HepG2 (cell line): ENCODE measurements at regions not wholly inside any gene's neighbourhood (a gene's known extent, or its start where the extent isn't known, plus 50 kb on each side); places are given as distances from the start of the nearest gene placed in this dataset.

ENCODE experiments used
- ATAC-seq: fragments of 200-7000 bp; cut with Tn5 transposase; 3 replicates; pipeline ENCODE4 v1.9.1; 2020; ENCODE audit warnings: mild to moderate bottlenecking, moderate library complexity
- BruUV-seq: library from RNA; stranded (reverse); fragments of 400-500 nt; replicated peaks from 2 replicates; lab custom pipeline; 2021; lab: Mats Ljungman, UMichigan
- CTCF ChIA-PET: fragments of 300-600 bp; formaldehyde crosslinking; extraction: SDS; loops from one replicate; lab custom pipeline; 2021; ENCODE audit warnings: low total read pairs, inconsistent platforms, low intra/inter-chr PET ratio; lab: Yijun Ruan, JAX
- POLR2A ChIA-PET: fragments of 350-600 bp; sonication (Branson Sonifier 250); formaldehyde crosslinking; loops from one replicate; lab custom pipeline; 2020; ENCODE audit warnings: antibody characterized with exemption, inconsistent platforms; lab: Yijun Ruan, JAX
- DNase-seq: peaks from one replicate; pipeline ENCODE4 v3.0.0-alpha.2; 2015; ENCODE audit warnings: low spot score
- FAIRE-seq: peaks from 3 replicates; lab custom pipeline; 2011; peaks lifted over from hg19 to GRCh38; lab: Jason Lieb, UNC
- H2AFZ ChIP-seq: one replicate; pipeline ENCODE4 v1.6.1; 2011; ENCODE audit warnings: low read length, inconsistent platforms
- H3K27ac ChIP-seq: fragments of 300-600 bp; 3 replicates; pipeline ENCODE4 v1.8.0; 2011; ENCODE audit warnings: mixed run types, mild to moderate bottlenecking, mixed read lengths, low read length, inconsistent platforms; ENCODE audit not compliant: insufficient read depth; ENCODE audit errors: extremely low read length
- H3K27me3 ChIP-seq, 2 experiments: fragments of 200-600 bp in 1 of 2; 2 replicates in 1 of 2; 3 replicates in 1 of 2; pipeline versions ENCODE4 v1.6.0 to v1.8.0; 2011; ENCODE audit warnings: low read length in 2 of 2, mild to moderate bottlenecking in 2 of 2, moderate library complexity in 2 of 2, inconsistent platforms in 1 of 2; ENCODE audit not compliant: insufficient read depth in 2 of 2, control insufficient read depth in 1 of 2
- H3K36me3 ChIP-seq, 2 experiments: fragments of 200-600 bp in 1 of 2; replicated peaks in 1 of 2; 2 replicates in 1 of 2; 3 replicates in 1 of 2; pipeline versions ENCODE4 v1.5.1 to v1.8.0; 2011; ENCODE audit warnings: low read length in 2 of 2, inconsistent platforms in 1 of 2; ENCODE audit not compliant: insufficient read depth in 2 of 2, control insufficient read depth in 1 of 2
- H3K4me1 ChIP-seq: 2 replicates; pipeline ENCODE4 v1.5.1; 2012; ENCODE audit warnings: low read length, inconsistent platforms; ENCODE audit not compliant: insufficient read depth
- H3K4me2 ChIP-seq: 2 replicates; pipeline ENCODE4 v1.6.0; 2011; ENCODE audit warnings: low read depth, low read length, inconsistent platforms
- H3K4me3 ChIP-seq, 3 experiments: fragments of 200-600 bp in 1 of 3; sonication (generic), shearing (Covaris generic) in 1 of 3; replicated peaks in 1 of 3; 2 replicates each; pipeline ENCODE4 v1.5.1; 2011 to 2016; ENCODE audit warnings: low read length in 3 of 3, inconsistent platforms in 2 of 3, low read depth in 2 of 3, mild to moderate bottlenecking in 2 of 3, control low read depth in 1 of 3, mixed read lengths in 1 of 3; ENCODE audit not compliant: insufficient read depth in 1 of 3
- H3K79me2 ChIP-seq: one replicate; pipeline ENCODE4 v1.6.1; 2011; ENCODE audit warnings: low read length, inconsistent platforms; ENCODE audit not compliant: insufficient read depth
- H3K9ac ChIP-seq: 2 replicates; pipeline ENCODE4 v1.6.0; 2011; ENCODE audit warnings: mild to moderate bottlenecking, low read depth, low read length, inconsistent platforms; ENCODE audit not compliant: insufficient read depth
- H3K9me3 ChIP-seq: 2 replicates; pipeline ENCODE4 v1.5.1; 2012; ENCODE audit warnings: mild to moderate bottlenecking, low read length
- H4K20me1 ChIP-seq: 2 replicates; pipeline ENCODE4 v1.6.0; 2011; ENCODE audit warnings: inconsistent platforms, mild to moderate bottlenecking, low read length, moderate library complexity; ENCODE audit not compliant: insufficient read depth
- ELF1 ChIP-seq: sonication (generic); formaldehyde crosslinking; IDR thresholded peaks from 2 replicates; pipeline ENCODE4 v1.4.0; 2020; ENCODE audit warnings: missing genetic modification reagents
- MAFF ChIP-seq: IDR thresholded peaks from 2 replicates; pipeline ENCODE4 v1.6.1; 2011; ENCODE audit warnings: low read depth, low read length, improper control_type of control experiment
- MAFK ChIP-seq, 2 experiments: IDR thresholded peaks in 1 of 2; conservative IDR thresholded peaks in 1 of 2; 2 replicates each; pipeline ENCODE4 v1.6.1; 2011; ENCODE audit warnings: improper control_type of control experiment in 2 of 2, low read length in 2 of 2
- SNRNP70 ChIP-seq: fragments of 200-400 bp; formaldehyde crosslinking; IDR thresholded peaks from 2 replicates; pipeline ENCODE4 v1.6.1; 2017; ENCODE audit warnings: mild to moderate bottlenecking, low read depth, low read length, moderate library complexity
- TRIM24 ChIP-seq: sonication (generic); formaldehyde crosslinking; IDR thresholded peaks from 2 replicates; pipeline ENCODE4 v1.8.0; 2022; ENCODE audit warnings: mild to moderate bottlenecking, missing genetic modification reagents
- ZNF205 ChIP-seq: IDR thresholded peaks from 2 replicates; pipeline ENCODE4 v1.6.1; 2018; ENCODE audit warnings: missing biosample characterization, missing genetic modification reagents
- ZNF232 ChIP-seq: sonication (generic); formaldehyde crosslinking; IDR thresholded peaks from 2 replicates; pipeline ENCODE4 v1.4.0; 2020; ENCODE audit warnings: missing genetic modification reagents, borderline replicate concordance
- WGBS: methylation state at CpG from one replicate; pipeline ENCODE4 v1.1.6; 2017; ENCODE audit warnings: low lambda C conversion rate; 5-methylcytosine and 5-hydroxymethylcytosine counted together
- in situ Hi-C: cut with HindIII; loops from 2 replicates; pipeline ENCODE4 v1.10.0; 2017; ENCODE audit warnings: low pct_unique_long_range_greater_than_20kb; ENCODE audit not compliant: extremely low pct_ligation_motif_present
- intact Hi-C: fragments of 100-400 bp; cut with micrococcal nuclease; formaldehyde crosslinking; loops from one replicate; pipeline ENCODE4 v1.10.0; 2022; ENCODE audit not compliant: unreplicated experiment
- TF ChIP-seq, protein P1 (sequence below): sonication (generic); formaldehyde crosslinking; IDR thresholded peaks from 2 replicates; pipeline ENCODE4 v1.5.0; 2020; ENCODE audit warnings: mild to moderate bottlenecking, missing genetic modification reagents
- TF ChIP-seq, protein P2 (sequence below): sonication (generic); formaldehyde crosslinking; IDR thresholded peaks from 2 replicates; pipeline ENCODE4 v1.4.0; 2020; ENCODE audit warnings: missing genetic modification reagents, borderline replicate concordance
- TF ChIP-seq, protein P3 (sequence below): fragments of 450-650 bp; IDR thresholded peaks from 2 replicates; pipeline ENCODE4 v1.6.1; 2017; ENCODE audit warnings: mild to moderate bottlenecking

DNA sequence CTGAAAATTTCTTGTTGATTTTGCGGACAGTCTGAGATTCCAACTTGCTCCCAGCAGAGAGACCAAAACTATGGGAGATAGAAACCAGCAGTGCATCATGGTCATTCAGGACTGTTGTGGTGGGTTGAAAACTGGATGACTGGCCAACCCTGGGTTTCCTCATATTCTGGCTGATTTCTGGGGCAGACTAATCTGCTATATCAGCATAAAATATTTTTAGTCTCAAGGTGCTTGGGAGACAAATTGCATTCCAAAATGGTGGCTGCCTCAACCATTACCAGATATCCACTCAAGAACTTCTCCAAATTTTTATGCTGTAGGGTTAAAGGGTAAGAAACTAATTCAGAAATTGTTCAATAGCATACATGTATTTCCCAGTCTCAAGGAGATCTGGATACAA is 434.0 kb downstream of the BRINP3 start:
- ChIA-PET CTCF (no interaction called here), POLR2A (no interaction called here)
- no peaks in the 10 kb centered on the region for H3K4me1 ChIP-seq
- H3K4me3 ChIP-seq: no peak overlapping the region
- BruUV-seq: no TSS peak
- no peak overlapping the region for H2AFZ ChIP-seq
- intact Hi-C loops (no loop called here), in situ Hi-C loops (no loop called here)
- no peak for DNase-seq
- no peak overlapping the region for H3K4me2 ChIP-seq
- no peak overlapping the region for H3K9ac ChIP-seq
- no peaks in the 10 kb centered on the region for H3K36me3 ChIP-seq
- ATAC-seq: no peak
- H3K79me2 ChIP-seq: no peaks in the 10 kb centered on the region
- H3K9me3 ChIP-seq: no peaks in the 10 kb centered on the region
- no peak for FAIRE-seq
- H3K27ac ChIP-seq: no peak overlapping the region
- H3K27me3 ChIP-seq: no peaks in the 10 kb centered on the region
- H4K20me1 ChIP-seq: no peaks in the 10 kb centered on the region
- peak; percentile 80 to 93 for TF ChIP-seq MAFK (conservative IDR thresholded peaks at IDR 0.05 in 1 of 2, IDR thresholded peaks at IDR 0.05 in 1 of 2; ENCODE audit: low read length in 2 of 2)
- TF ChIP-seq TRIM24: no peak
- no peak for TF ChIP-seq ZNF232 (CRISPR knock-in tag)
- no peak for TF ChIP-seq ELF1
- peak; percentile 90 for TF ChIP-seq MAFF
- WGBS: 0% methylated on average over 1 of the region's 1 CpG

DNA sequence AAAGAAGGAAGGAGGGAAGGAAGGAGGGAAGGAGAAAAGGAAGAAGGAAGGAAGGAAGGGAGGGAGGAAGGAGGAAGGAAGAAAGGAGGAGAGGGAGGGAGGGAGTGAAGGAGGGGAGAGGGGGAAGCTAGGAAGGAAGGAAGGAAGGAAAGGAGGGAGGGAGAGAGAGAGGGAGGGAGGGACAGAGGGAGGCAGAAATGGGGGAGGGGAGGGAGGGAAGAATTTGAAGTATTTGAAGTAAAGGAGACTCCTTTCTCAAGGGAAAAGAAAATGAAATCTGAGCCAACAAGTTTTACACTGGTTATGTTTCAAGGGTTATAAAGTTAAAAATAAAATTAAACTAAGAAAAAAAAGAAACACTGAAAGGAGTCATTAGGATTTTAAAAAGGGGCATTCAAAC is 431.4 kb downstream of the BRINP3 start:
- no peaks in the 10 kb centered on the region for H3K27me3 ChIP-seq
- POLR2A ChIA-PET: no interaction called here
- no peak overlapping the region for H3K4me2 ChIP-seq
- no peaks in the 10 kb centered on the region for H3K4me1 ChIP-seq
- ATAC-seq (no peak), FAIRE-seq (no peak), DNase-seq (no peak)
- no peak overlapping the region for H3K9ac ChIP-seq
- H2AFZ ChIP-seq: no peak overlapping the region
- no peak overlapping the region for H3K4me3 ChIP-seq
- CTCF ChIA-PET: no interaction called here
- intact Hi-C loops: no loop called here
- no peaks in the 10 kb centered on the region for H3K36me3 ChIP-seq
- H3K27ac ChIP-seq: no peak overlapping the region
- in situ Hi-C loops: no loop called here
- no peaks in the 10 kb centered on the region for H4K20me1 ChIP-seq
- H3K9me3 ChIP-seq: no peaks in the 10 kb centered on the region
- BruUV-seq: no TSS peak
- no peaks in the 10 kb centered on the region for H3K79me2 ChIP-seq
- TF ChIP-seq, protein P1, sequence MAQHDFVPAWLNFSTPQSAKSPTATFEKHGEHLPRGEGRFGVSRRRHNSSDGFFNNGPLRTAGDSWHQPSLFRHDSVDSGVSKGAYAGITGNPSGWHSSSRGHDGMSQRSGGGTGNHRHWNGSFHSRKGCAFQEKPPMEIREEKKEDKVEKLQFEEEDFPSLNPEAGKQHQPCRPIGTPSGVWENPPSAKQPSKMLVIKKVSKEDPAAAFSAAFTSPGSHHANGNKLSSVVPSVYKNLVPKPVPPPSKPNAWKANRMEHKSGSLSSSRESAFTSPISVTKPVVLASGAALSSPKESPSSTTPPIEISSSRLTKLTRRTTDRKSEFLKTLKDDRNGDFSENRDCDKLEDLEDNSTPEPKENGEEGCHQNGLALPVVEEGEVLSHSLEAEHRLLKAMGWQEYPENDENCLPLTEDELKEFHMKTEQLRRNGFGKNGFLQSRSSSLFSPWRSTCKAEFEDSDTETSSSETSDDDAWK (CRISPR knock-in tag): no peak
- TF ChIP-seq, protein P2, sequence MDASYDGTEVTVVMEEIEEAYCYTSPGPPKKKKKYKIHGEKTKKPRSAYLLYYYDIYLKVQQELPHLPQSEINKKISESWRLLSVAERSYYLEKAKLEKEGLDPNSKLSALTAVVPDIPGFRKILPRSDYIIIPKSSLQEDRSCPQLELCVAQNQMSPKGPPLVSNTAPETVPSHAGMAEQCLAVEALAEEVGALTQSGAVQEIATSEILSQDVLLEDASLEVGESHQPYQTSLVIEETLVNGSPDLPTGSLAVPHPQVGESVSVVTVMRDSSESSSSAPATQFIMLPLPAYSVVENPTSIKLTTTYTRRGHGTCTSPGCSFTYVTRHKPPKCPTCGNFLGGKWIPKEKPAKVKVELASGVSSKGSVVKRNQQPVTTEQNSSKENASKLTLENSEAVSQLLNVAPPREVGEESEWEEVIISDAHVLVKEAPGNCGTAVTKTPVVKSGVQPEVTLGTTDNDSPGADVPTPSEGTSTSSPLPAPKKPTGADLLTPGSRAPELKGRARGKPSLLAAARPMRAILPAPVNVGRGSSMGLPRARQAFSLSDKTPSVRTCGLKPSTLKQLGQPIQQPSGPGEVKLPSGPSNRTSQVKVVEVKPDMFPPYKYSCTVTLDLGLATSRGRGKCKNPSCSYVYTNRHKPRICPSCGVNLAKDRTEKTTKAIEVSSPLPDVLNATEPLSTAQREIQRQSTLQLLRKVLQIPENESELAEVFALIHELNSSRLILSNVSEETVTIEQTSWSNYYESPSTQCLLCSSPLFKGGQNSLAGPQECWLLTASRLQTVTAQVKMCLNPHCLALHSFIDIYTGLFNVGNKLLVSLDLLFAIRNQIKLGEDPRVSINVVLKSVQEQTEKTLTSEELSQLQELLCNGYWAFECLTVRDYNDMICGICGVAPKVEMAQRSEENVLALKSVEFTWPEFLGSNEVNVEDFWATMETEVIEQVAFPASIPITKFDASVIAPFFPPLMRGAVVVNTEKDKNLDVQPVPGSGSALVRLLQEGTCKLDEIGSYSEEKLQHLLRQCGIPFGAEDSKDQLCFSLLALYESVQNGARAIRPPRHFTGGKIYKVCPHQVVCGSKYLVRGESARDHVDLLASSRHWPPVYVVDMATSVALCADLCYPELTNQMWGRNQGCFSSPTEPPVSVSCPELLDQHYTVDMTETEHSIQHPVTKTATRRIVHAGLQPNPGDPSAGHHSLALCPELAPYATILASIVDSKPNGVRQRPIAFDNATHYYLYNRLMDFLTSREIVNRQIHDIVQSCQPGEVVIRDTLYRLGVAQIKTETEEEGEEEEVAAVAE (CRISPR knock-in tag): no peak
- TF ChIP-seq, protein P3, sequence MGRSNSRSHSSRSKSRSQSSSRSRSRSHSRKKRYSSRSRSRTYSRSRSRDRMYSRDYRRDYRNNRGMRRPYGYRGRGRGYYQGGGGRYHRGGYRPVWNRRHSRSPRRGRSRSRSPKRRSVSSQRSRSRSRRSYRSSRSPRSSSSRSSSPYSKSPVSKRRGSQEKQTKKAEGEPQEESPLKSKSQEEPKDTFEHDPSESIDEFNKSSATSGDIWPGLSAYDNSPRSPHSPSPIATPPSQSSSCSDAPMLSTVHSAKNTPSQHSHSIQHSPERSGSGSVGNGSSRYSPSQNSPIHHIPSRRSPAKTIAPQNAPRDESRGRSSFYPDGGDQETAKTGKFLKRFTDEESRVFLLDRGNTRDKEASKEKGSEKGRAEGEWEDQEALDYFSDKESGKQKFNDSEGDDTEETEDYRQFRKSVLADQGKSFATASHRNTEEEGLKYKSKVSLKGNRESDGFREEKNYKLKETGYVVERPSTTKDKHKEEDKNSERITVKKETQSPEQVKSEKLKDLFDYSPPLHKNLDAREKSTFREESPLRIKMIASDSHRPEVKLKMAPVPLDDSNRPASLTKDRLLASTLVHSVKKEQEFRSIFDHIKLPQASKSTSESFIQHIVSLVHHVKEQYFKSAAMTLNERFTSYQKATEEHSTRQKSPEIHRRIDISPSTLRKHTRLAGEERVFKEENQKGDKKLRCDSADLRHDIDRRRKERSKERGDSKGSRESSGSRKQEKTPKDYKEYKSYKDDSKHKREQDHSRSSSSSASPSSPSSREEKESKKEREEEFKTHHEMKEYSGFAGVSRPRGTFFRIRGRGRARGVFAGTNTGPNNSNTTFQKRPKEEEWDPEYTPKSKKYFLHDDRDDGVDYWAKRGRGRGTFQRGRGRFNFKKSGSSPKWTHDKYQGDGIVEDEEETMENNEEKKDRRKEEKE: no peak
- no peak for TF ChIP-seq SNRNP70
- no peak for TF ChIP-seq ZNF205 (CRISPR knock-in tag)
